LNCaP clone FGC (cell line): ENCODE measurements at regions not wholly inside any gene's neighbourhood (a gene's known extent, or its start where the extent isn't known, plus 50 kb on each side); places are given as distances from the start of the nearest gene placed in this dataset.

Experiments used
- DNase-seq: peaks from one replicate; pipeline ENCODE4 v3.0.0-alpha.2; 2011; ENCODE audit warnings: low read depth
- H3K4me3 ChIP-seq: 2 replicates; pipeline ENCODE4 v1.5.1; 2011; ENCODE audit warnings: mild to moderate bottlenecking, low read depth, low read length, control low read depth
- CTCF ChIP-seq: IDR thresholded peaks from 2 replicates; pipeline ENCODE4 v1.5.1; 2012; ENCODE audit warnings: mild to moderate bottlenecking; ENCODE audit not compliant: control insufficient read depth, insufficient read depth; ENCODE audit errors: extremely low read depth

DNA sequence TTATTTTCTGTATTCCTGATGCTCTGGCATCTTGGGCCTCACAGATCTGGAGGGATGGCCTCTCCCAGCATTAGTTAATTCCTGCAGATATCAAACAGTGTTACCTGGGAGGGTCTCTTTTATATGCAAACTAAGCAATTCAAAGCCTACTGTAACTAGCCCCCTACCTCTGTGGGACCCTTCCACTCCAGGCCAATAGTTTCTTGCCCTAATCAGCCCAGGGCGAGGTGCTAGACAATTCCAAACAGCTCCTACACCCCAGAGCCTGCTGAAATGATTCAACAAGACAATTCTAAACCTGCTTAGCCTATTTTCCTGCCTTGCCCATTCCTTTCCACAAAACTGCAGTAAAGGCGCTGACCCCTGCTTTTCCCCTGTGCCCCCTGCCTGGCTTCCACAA is 106.6 kb upstream of the IGSF10 start:
- no peak for TF ChIP-seq CTCF
- no peak overlapping the region for H3K4me3 ChIP-seq
- DNase-seq: no peak

DNA sequence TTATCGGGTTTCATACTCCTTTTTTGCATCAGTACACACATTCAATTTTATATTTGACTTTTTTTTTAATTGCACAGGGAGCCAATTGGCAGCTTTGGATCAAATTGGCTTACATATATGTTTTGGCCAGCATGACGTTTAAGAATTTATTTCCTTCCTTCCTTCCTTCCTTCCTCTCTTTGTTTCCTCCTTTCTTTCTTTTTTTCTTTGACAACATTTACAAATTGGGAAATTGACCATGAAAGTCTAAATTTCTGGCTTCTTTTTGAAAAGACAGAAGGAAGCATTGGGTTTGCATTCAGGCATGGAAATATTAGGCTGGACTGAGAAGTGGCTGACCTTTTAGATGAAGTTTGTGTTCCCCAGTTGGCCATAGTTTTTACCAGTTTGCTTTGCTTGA is 103.4 kb upstream of the IGSF10 start:
- TF ChIP-seq CTCF: no peak
- no peak overlapping the region for H3K4me3 ChIP-seq
- no peak for DNase-seq

- no peak for TF ChIP-seq CTCF
- no peak overlapping the region for H3K4me3 ChIP-seq
- DNase-seq: no peak
Measured at GRCh38 chr3:151563305-151563704, 102.4 kb upstream of the IGSF10 start.

DNA sequence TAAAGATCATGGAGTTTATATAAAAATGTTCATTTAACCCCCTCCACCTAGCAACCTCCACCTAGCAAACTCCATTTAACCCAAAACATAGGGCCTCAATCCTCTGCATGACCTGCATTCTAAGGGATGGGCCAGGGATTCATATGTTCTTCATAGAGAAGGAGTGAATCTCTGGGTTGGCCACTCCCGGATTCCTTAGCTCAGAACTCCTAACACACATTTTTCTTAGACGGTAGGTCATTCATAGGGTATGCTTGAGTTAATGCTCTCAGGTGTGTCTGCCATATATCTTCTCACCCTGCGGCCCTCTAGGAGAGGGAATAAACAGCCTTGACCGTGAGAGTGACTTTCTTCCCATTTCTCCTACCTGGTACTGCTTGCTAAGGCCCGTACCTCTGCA is 102.0 kb upstream of the IGSF10 start:
- no peak for TF ChIP-seq CTCF
- no peak for DNase-seq

DNA sequence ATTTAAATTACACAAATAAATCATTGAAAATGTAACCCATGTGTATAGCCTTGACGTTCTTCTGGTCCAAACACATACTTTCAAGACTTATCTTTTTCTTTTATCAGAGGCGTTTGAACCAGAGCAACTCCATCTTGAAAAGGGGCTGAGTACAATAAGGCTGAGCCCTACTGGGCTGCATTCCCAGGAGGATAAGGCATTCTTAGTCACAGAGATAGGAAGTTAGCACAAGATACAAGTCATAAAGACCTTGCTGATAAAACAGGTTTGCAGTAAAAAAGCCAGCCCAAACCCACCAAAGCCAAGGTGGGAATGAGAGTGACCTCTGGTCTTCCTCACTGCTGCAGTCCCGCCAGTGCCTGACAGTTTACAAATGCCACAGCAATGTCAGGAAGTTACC is 101.0 kb upstream of the IGSF10 start:
- no peak overlapping the region for H3K4me3 ChIP-seq
- no peak for DNase-seq
- no peak for TF ChIP-seq CTCF

More for the DNA sequence above, 102.0 kb upstream of the IGSF10 start:
- H3K4me3 ChIP-seq: no peak overlapping the region

GRCh38 chr3:151560738-151561137 is 99.9 kb upstream of the IGSF10 start:
- DNase-seq: no peak
- no peak overlapping the region for H3K4me3 ChIP-seq
- TF ChIP-seq CTCF: no peak

- DNase-seq: no peak
- TF ChIP-seq CTCF: no peak
- H3K4me3 ChIP-seq: no peak overlapping the region
Measured at GRCh38 chr3:151559736-151560135, 98.9 kb upstream of the IGSF10 start.
